Lower leg skin (tissue), 4 donors: ENCODE measurements at regions not wholly inside any gene's neighbourhood (a gene's known extent, or its start where the extent isn't known, plus 50 kb on each side); places are given as distances from the start of the nearest gene placed in this dataset.

Experiments used
- DNase-seq, 2 donors: peaks; one replicate each; pipeline ENCODE4 v3.0.0-alpha.2; 2019; ENCODE audit warnings: low spot score in 2 of 2
- H3K4me3 ChIP-seq: fragments of 200-600 bp; sonication (generic); 2 replicates; pipeline ENCODE4 v1.5.1; 2017; ENCODE audit warnings: mild to moderate bottlenecking, low read depth; ENCODE audit not compliant: poor library complexity, severe bottlenecking
- CTCF ChIP-seq, 3 donors: fragments of 450-650 bp; IDR thresholded peaks; one replicate each; pipeline ENCODE4 v1.5.1; 2016; ENCODE audit warnings: antibody characterized with exemption in 3 of 3, mild to moderate bottlenecking in 3 of 3, moderate library complexity in 2 of 3
- POLR2A ChIP-seq, 2 donors: fragments of 450-650 bp; IDR thresholded peaks; one replicate each; pipeline ENCODE4 v1.6.1; 2016 to 2017; ENCODE audit warnings: antibody characterized with exemption in 2 of 2, mild to moderate bottlenecking in 1 of 2, moderate library complexity in 1 of 2
- WGBS, 2 donors: methylation state at CpG; one replicate each; pipeline ENCODE4 v1.1.5; 2018; 5-methylcytosine and 5-hydroxymethylcytosine counted together
- intact Hi-C: fragments of 100-400 bp; cut with DNase I; formaldehyde crosslinking; loops from one replicate; pipeline ENCODE4 v1.15.0; 2023; ENCODE audit warnings: low total_unique reads

GRCh38 chr2:64750817-64751285, 97.1 kb upstream of the SERTAD2 start:
- no peak for TF ChIP-seq CTCF (IDR thresholded peaks at IDR 0.05)
- TF ChIP-seq POLR2A (IDR thresholded peaks at IDR 0.05): peak in 1 of 2 donors; percentile 87
- H3K4me3 ChIP-seq: peak overlapping the region; percentile 87
- WGBS, 2 donors: 0 to 1% methylated on average over 24 to 36 of the region's 43 CpGs
- intact Hi-C loops: no loop called here
- peak in 1 of 2 donors; percentile 100 for DNase-seq

- DNase-seq: peak; percentile 99 to 100
- TF ChIP-seq CTCF (IDR thresholded peaks at IDR 0.05) (peak in 1 of 3 donors; percentile 87), POLR2A (IDR thresholded peaks at IDR 0.05) (no peak)
- H3K4me3 ChIP-seq: peak overlapping the region; percentile 43
- 0% methylated on average over 34 to 41 of the region's 59 CpGs for whole genome bisulfite sequencing, 2 donors
- intact Hi-C loops: no loop called here
These were observed 97.9 kb upstream of the SERTAD2 start for GRCh38 chr2:64751286-64752260.

- 48 to 49% methylated on average over 2 of the region's 2 CpGs for WGBS, 2 donors
- intact Hi-C loops: no loop called here
- TF ChIP-seq CTCF (IDR thresholded peaks at IDR 0.05) (no peak), POLR2A (IDR thresholded peaks at IDR 0.05) (no peak)
These were observed 99.7 kb upstream of the SERTAD2 start for GRCh38 chr2:64753399-64753798.

GRCh38 chr2:64754570-64754969, 100.9 kb upstream of the SERTAD2 start:
- no peak overlapping the region for H3K4me3 ChIP-seq
- intact Hi-C loops: no loop called here
- TF ChIP-seq CTCF (IDR thresholded peaks at IDR 0.05): no peak
- DNase-seq: no peak
- 82 to 88% methylated on average over 1 of the region's 1 CpG for WGBS, 2 donors

More at GRCh38 chr2:64753399-64753798, 99.7 kb upstream of the SERTAD2 start:
- H3K4me3 ChIP-seq: no peak overlapping the region
- DNase-seq: no peak

GRCh38 chr2:64757126-64757525, 103.4 kb upstream of the SERTAD2 start:
- intact Hi-C loops: no loop called here
- 94 to 95% methylated on average over 2 of the region's 2 CpGs for WGBS, 2 donors
- no peak for TF ChIP-seq POLR2A (IDR thresholded peaks at IDR 0.05)
- no peak for TF ChIP-seq CTCF (IDR thresholded peaks at IDR 0.05)
- H3K4me3 ChIP-seq: no peak overlapping the region
- DNase-seq: no peak
